Sciatic nerve (tissue), 2 donors: ENCODE measurements at regions not wholly inside any gene's neighbourhood (a gene's known extent, or its start where the extent isn't known, plus 50 kb on each side); places are given as distances from the start of the nearest gene placed in this dataset.

Source experiments
- ATAC-seq: fragments of 200-7000 bp; cut with Tn5 transposase; one replicate; pipeline ENCODE4 v1.9.1; 2020; ENCODE audit warnings: mild to moderate bottlenecking, moderate library complexity
- DNase-seq: peaks from one replicate; pipeline ENCODE4 v3.0.0-alpha.2; 2020; ENCODE audit warnings: low spot score
- intact Hi-C: fragments of 100-400 bp; cut with DNase I; formaldehyde crosslinking; loops from one replicate; pipeline ENCODE4 v1.14.2; 2022
- donor health status: DM: no; HTN: no; CAD: no.
- donor health status: DM: no; HTN: no; CAD: no.

DNA sequence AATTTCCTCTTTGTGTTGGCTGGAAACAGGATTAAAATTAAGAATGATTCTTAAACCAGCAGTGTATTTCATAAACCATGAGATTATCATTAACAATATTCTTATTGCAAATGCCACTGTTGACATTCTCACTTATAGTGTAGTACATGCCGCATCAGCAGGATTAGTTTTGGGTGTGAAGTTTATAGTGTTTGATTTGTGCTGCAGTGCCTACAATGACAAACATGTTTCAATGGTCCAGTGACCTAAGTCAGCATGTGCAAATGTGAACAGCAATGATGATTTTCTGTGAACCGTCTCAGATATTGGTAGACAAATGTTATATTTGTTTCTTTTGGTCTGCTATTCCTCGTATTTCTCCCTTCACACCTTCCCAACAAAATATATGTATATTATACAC lies 49.8 kb upstream of the TDRD3 start:
- ATAC-seq = no peak
- intact Hi-C loops = no loop called here
- DNase-seq = no peak
